HG03575 (cell line): ENCODE measurements at regions not wholly inside any gene's neighbourhood (a gene's known extent, or its start where the extent isn't known, plus 50 kb on each side); places are given as distances from the start of the nearest gene placed in this dataset.
"Not testable (repeated sequence)": the region's sequence is repeated elsewhere in the genome, so short reads cannot be mapped to it uniquely, and the experiment has no call there.

Experiments used
- ATAC-seq: cut with Tn5 transposase; IDR thresholded peaks from one replicate; pipeline ENCODE4 v1.9.1; 2021; ENCODE audit not compliant: unreplicated experiment, insufficient number of reproducible peaks, low FRiP score; ENCODE audit errors: extremely low read depth

GRCh38 chr9:618478-618877 is 223.0 kb upstream of the DMRT1 start:
- ATAC-seq = no peak

GRCh38 chr9:621201-621855 is 220.2 kb upstream of the DMRT1 start:
- no peak for ATAC-seq

DNA sequence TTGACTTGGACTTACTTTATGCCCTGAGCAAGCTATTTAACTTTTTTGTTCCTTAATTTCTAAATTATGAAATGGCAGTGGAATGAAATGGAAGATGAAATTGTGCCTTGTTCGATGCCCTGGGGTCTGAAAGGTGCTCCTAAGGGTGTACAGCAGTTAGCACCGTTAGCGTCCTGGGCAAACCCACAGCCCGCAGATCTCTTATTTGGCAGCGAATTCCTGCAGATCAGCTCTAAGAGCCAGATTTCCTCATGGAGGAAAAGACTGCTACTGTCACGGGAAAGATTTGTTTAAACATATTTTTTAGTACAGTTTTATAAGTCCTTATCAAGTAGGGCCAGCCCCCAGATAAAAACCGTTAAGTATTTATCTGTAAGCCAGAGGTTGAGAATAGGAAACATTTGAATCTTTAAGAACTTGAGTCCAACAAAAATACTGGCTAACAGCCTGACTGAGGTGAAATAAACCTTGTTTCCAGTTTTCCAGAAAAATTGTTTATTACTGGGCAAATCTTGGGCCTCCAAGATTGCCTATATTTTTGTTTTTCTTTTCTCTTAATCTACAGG is 216.5 kb upstream of the DMRT1 start:
- ATAC-seq = no peak

DNA sequence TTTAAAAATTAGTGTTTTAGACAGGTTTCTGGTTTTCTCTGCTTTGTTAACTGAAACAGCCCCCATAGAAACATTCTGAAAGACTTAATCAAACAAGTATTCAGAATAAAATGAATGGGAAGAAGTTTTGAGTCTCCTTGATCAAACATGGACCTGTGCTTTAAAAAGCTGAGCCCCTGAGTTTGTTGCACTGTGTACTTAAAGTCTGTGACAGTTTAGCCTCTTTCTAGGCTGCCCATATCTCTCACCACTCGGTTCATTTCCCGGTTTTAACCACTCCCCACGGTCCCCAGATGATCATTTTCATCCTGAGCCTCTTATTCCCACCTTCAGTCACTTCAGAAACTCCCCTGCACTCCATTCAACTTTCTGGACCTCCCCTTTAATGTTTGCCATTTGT is 215.9 kb upstream of the DMRT1 start:
- no peak for ATAC-seq

GRCh38 chr9:626114-626513 is 215.4 kb upstream of the DMRT1 start:
- ATAC-seq = not testable (repeated sequence)

GRCh38 chr9:626596-626995 is 214.9 kb upstream of the DMRT1 start:
- ATAC-seq = no peak

DNA sequence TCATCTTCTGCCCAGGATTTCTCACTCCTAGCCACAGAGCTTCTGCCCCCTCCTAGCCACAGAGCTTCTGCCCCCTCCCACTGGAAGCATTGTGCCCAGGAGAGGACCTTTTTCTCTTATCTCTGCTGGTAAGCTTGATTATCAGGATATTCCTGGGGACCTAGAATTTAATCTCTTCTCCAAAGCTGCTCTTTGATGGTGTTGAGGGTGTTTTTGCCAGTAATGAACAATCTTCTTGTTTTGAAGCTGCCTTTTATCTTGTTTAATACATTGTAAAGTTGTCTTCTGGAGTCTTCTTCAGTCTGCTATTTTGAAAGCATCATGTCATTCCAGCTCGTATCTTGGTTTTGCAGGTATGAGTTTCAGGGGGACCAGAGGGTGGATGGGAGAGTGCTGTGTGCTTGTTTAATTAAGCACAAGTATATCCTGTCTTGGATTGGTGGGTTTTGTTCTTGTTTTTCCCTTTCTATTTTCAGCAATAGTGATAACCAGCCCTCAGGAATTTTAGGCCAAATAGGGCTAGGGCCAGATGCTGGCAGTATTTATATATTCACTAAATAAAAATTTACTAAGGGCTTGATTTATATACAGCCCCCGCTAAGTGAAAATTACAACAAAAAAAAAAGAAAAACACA is 214.0 kb upstream of the DMRT1 start:
- ATAC-seq = no peak

DNA sequence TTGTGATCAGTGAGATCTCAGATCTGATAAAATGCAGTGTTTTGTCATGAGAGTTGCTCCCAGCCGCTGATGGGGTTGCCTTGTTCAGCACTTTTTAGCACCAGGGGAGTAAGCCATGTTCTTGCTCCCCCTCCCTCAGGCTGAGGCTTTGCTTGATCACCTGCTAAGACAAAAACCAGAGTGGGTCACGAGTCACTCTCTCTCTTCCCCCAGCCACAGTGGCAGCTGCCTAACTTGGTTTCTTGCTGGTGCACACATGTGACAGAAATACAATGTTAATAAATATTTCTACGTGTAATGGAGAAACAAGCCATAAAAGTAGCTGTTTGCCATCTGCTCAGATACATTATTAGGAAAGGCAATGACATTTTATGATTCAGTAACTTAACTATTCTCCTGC is 212.4 kb upstream of the DMRT1 start:
- no peak for ATAC-seq

DNA sequence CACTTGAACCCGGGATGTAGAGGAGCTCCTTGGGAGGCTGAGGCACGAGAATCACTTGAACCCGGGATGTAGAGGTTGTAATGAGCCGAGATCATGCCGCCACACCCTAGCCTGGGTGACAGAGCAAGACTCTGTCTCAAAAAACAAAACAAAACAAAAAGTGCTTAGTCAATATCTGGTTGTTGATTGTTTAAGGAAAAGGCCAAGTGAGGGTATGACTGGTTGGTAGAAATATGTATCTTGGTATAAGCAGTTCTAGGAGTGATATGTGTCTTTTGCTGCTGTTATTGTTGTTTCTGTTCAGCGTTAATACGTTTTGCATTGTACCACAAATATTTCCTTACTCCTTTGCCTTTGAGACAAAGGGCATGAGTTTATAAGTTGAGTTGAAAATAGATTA is 210.7 kb upstream of the DMRT1 start:
- ATAC-seq = no peak

DNA sequence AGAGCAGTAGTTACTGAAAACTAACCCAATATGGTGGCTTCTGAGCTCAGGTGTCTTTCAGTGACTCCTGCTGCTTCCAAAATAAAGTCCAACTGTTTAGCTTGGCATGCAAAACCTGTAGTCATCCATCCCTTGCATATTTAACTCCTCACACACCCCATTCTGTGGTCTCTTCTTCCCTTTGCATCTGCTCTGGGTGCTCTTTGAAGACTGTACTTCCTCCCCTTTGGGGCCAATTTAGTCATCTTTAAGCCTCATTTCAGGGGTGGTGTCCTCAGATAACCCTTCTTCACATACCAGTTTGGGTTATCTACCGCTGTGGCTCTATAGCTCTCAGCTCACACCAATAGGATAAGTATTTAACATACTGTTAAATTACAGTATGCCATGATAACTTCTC is 209.9 kb upstream of the DMRT1 start:
- no peak for ATAC-seq

GRCh38 chr9:633461-633860 is 208.0 kb upstream of the DMRT1 start:
- no peak for ATAC-seq

- ATAC-seq = no peak
Measured at GRCh38 chr9:636931-637591, 204.4 kb upstream of the DMRT1 start.

- no peak for ATAC-seq
Measured at GRCh38 chr9:638152-638551, 203.3 kb upstream of the DMRT1 start.

GRCh38 chr9:642014-642413 is 199.5 kb upstream of the DMRT1 start:
- no peak for ATAC-seq

DNA sequence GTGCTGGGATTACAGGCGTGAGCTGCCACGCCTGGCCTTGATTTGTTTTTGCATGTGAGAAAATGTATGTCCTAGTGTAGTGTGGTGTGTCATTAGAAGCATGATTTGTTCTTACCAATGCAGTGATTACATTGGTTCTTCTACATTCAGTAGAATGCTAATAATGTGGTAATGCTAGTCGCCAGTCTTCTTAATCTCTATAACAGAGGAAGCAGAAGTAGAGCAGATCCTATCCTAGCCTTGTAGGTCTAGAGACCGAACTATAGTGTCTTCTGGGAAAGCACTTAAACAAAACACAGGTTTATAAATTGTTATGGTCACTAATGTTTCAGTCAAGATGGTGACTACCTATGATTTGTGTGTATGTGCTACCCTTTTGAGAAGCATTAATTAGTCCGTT is 197.5 kb upstream of the DMRT1 start:
- ATAC-seq = no peak

- no peak for ATAC-seq
Measured at GRCh38 chr9:647522-647921, 194.0 kb upstream of the DMRT1 start.

DNA sequence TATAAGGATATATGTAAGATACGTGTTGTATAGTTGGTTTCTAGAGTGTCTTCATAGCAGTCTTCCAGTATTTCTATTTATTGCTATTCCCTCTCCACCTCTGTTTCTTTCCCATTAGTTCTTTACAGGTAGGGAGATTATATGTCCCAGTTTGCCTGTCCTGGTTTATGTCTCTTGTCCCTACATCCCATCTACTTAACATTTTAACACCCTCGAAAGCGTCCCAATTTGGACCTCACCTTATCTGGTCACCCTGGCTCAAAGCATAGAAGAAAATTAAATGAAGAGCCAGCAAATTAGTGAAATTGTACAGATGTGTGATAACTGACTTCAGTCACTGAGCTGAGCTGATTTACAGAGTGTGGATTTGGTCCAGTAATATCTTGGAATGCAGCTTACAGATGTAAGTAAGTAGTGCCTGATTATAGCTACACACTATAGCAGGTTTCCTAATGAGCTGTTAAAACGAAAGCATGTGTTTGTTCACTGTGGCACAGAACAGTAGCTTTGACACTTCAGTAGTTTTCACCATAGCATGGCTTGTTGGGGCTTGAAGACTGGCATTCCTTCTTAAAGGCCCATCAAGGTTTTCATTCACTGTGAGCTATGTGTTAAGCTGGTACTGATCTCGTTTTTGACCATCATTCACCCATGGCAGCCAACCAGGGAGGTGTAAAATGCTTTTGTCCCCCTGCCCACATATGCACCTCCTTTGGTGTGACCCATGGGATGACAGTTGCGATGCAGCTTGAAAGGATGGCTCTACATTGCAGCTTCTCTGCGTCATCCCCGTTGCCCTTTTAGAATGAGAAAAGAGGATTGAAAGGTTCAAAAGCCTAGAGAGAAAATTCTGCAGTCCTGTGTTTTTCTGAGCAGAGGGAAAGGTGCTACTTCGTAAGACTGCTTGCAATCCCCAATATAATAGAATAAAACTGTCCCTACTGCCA is 192.1 kb upstream of the DMRT1 start:
- no peak for ATAC-seq

DNA sequence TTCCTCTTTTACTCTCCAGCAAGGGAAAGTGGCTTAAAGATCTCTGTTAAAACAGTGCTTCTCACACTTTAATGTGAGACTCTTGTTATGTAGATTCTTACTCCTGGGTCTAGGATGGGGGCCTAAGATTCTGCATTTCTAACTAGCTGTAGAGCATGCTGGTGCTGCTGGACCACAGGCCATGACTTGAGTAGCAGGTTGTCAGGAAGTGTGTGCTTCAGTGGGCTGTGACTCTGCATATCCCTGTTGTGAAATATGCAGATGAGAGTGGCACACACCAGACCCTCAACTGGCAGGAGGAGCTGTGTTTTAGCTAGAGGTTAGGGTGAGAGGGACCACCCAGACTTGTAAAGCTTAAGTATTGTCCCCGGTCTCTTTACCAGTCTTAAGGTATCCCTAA is 191.1 kb upstream of the DMRT1 start:
- no peak for ATAC-seq

DNA sequence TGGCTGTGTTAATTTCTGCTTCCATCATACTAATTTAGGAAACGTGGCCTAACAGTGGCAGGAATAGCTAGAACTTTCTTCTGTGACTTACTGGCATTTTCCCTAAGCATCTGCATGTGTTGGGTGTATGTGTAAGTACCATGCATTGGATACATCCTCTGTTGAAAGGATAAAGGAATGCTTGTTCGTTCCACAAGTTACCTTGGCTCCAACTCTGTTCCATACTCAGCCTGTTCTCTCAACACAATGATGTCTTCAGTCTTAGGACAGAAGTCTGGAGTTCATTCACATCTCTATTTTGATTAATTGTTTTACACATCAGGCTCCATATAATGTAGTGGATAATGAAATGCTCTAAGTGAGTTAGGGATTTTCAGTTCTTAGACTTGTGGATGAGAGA is 190.1 kb upstream of the DMRT1 start:
- ATAC-seq = no peak
